ENCODE measurements at regions not wholly inside any gene's neighbourhood (a gene's known extent, or its start where the extent isn't known, plus 50 kb on each side); places are given as distances from the start of the nearest gene placed in this dataset.

- Histone ChIP-seq H3K27ac (ENCODE audit: low read depth, low read length) (no peak overlapping the region), H3K9me3 (ENCODE audit: low read length) (no peaks in the 10 kb centered on the region), H3K4me1 (ENCODE audit: insufficient read depth, low read length) (peaks cover 32% of the 10 kb centered on the region), H3K4me3 (ENCODE audit: low read depth in 1 of 2, low read length in 2 of 2) (no peak overlapping the region), H3K36me3 (ENCODE audit: insufficient read depth, low read length) (no peaks in the 10 kb centered on the region), H3K27me3 (ENCODE audit: control insufficient read depth in 1 of 2, insufficient read depth in 2 of 2, low read length in 2 of 2) (no peaks in the 10 kb centered on the region), H3K9ac (ENCODE audit: low read length) (no peak overlapping the region)
Measured at GRCh38 chr4:154004507-154005170, 215.8 kb upstream of the SFRP2 start.

GRCh38 chr4:154004016-154004415, 215.1 kb upstream of the SFRP2 start:
- Histone ChIP-seq H3K4me3 (ENCODE audit: low read depth in 1 of 2, low read length in 2 of 2) (no peak overlapping the region), H3K27me3 (ENCODE audit: control insufficient read depth in 1 of 2, insufficient read depth in 2 of 2, low read length in 2 of 2) (no peaks in the 10 kb centered on the region), H3K27ac (ENCODE audit: low read depth, low read length) (no peak overlapping the region)

GRCh38 chr4:154003378-154003777, 214.5 kb upstream of the SFRP2 start:
- H3K4me1 ChIP-seq (ENCODE audit: insufficient read depth, low read length) = peaks cover 25% of the 10 kb centered on the region
- H3K27me3 ChIP-seq (ENCODE audit: control insufficient read depth in 1 of 2, insufficient read depth in 2 of 2, low read length in 2 of 2) = no peaks in the 10 kb centered on the region
- no peak overlapping the region for H3K27ac ChIP-seq (ENCODE audit: low read depth, low read length)
- no peaks in the 10 kb centered on the region for H3K9me3 ChIP-seq (ENCODE audit: low read length)
- H3K4me3 ChIP-seq (ENCODE audit: low read depth in 1 of 2, low read length in 2 of 2) = no peak overlapping the region
- H3K36me3 ChIP-seq (ENCODE audit: insufficient read depth, low read length) = no peaks in the 10 kb centered on the region
- H3K9ac ChIP-seq (ENCODE audit: low read length) = no peak overlapping the region

More at GRCh38 chr4:154004016-154004415, 215.1 kb upstream of the SFRP2 start:
- Histone ChIP-seq H3K4me1 (ENCODE audit: insufficient read depth, low read length) (peaks cover 25% of the 10 kb centered on the region), H3K9ac (ENCODE audit: low read length) (no peak overlapping the region), H3K36me3 (ENCODE audit: insufficient read depth, low read length) (no peaks in the 10 kb centered on the region), H3K9me3 (ENCODE audit: low read length) (no peaks in the 10 kb centered on the region)

GRCh38 chr4:154001193-154001592, 212.3 kb upstream of the SFRP2 start:
- H3K9ac ChIP-seq (ENCODE audit: low read length) = no peak overlapping the region
- H3K4me3 ChIP-seq (ENCODE audit: low read depth in 1 of 2, low read length in 2 of 2) = no peak overlapping the region
- H3K27me3 ChIP-seq (ENCODE audit: control insufficient read depth in 1 of 2, insufficient read depth in 2 of 2, low read length in 2 of 2) = no peaks in the 10 kb centered on the region
- H3K27ac ChIP-seq (ENCODE audit: low read depth, low read length) = no peak overlapping the region
- H3K36me3 ChIP-seq (ENCODE audit: insufficient read depth, low read length) = no peaks in the 10 kb centered on the region
- peaks cover 25% of the 10 kb centered on the region for H3K4me1 ChIP-seq (ENCODE audit: insufficient read depth, low read length)
- no peaks in the 10 kb centered on the region for H3K9me3 ChIP-seq (ENCODE audit: low read length)

GRCh38 chr4:153997516-153997915, 208.6 kb upstream of the SFRP2 start:
- no peak overlapping the region for H3K9ac ChIP-seq (ENCODE audit: low read length)
- no peaks in the 10 kb centered on the region for H3K4me1 ChIP-seq (ENCODE audit: insufficient read depth, low read length)
- no peak overlapping the region for H3K27ac ChIP-seq (ENCODE audit: low read depth, low read length)
- H3K27me3 ChIP-seq (ENCODE audit: control insufficient read depth in 1 of 2, insufficient read depth in 2 of 2, low read length in 2 of 2) = no peaks in the 10 kb centered on the region
- H3K9me3 ChIP-seq (ENCODE audit: low read length) = no peaks in the 10 kb centered on the region
- no peaks in the 10 kb centered on the region for H3K36me3 ChIP-seq (ENCODE audit: insufficient read depth, low read length)
- H3K4me3 ChIP-seq (ENCODE audit: low read depth in 1 of 2, low read length in 2 of 2) = no peak overlapping the region

- Histone ChIP-seq H3K9me3 (ENCODE audit: low read length) (no peaks in the 10 kb centered on the region), H3K36me3 (ENCODE audit: insufficient read depth, low read length) (no peaks in the 10 kb centered on the region)
Measured at GRCh38 chr4:153989505-153989904, 200.6 kb upstream of the SFRP2 start.

GRCh38 chr4:153988492-153989363, 199.8 kb upstream of the SFRP2 start:
- no peaks in the 10 kb centered on the region for H3K27me3 ChIP-seq (ENCODE audit: control insufficient read depth in 1 of 2, insufficient read depth in 2 of 2, low read length in 2 of 2)
- H3K9me3 ChIP-seq (ENCODE audit: low read length) = no peaks in the 10 kb centered on the region
- no peak overlapping the region for H3K27ac ChIP-seq (ENCODE audit: low read depth, low read length)
- no peak overlapping the region for H3K4me3 ChIP-seq (ENCODE audit: low read depth in 1 of 2, low read length in 2 of 2)
- no peaks in the 10 kb centered on the region for H3K4me1 ChIP-seq (ENCODE audit: insufficient read depth, low read length)
- no peak overlapping the region for H3K9ac ChIP-seq (ENCODE audit: low read length)
- no peaks in the 10 kb centered on the region for H3K36me3 ChIP-seq (ENCODE audit: insufficient read depth, low read length)

More at GRCh38 chr4:153989505-153989904, 200.6 kb upstream of the SFRP2 start:
- Histone ChIP-seq H3K27me3 (ENCODE audit: control insufficient read depth in 1 of 2, insufficient read depth in 2 of 2, low read length in 2 of 2) (no peaks in the 10 kb centered on the region), H3K9ac (ENCODE audit: low read length) (no peak overlapping the region), H3K27ac (ENCODE audit: low read depth, low read length) (no peak overlapping the region), H3K4me3 (ENCODE audit: low read depth in 1 of 2, low read length in 2 of 2) (no peak overlapping the region), H3K4me1 (ENCODE audit: insufficient read depth, low read length) (no peaks in the 10 kb centered on the region)

- no peaks in the 10 kb centered on the region for H3K36me3 ChIP-seq (ENCODE audit: insufficient read depth, low read length)
- no peaks in the 10 kb centered on the region for H3K27me3 ChIP-seq (ENCODE audit: control insufficient read depth in 1 of 2, insufficient read depth in 2 of 2, low read length in 2 of 2)
- H3K27ac ChIP-seq (ENCODE audit: low read depth, low read length) = no peak overlapping the region
- H3K4me3 ChIP-seq (ENCODE audit: low read depth in 1 of 2, low read length in 2 of 2) = no peak overlapping the region
- H3K9me3 ChIP-seq (ENCODE audit: low read length) = no peaks in the 10 kb centered on the region
- no peaks in the 10 kb centered on the region for H3K4me1 ChIP-seq (ENCODE audit: insufficient read depth, low read length)
- no peak overlapping the region for H3K9ac ChIP-seq (ENCODE audit: low read length)
Measured at GRCh38 chr4:153987291-153987690, 198.4 kb upstream of the SFRP2 start.

- Histone ChIP-seq H3K27ac (ENCODE audit: low read depth, low read length) (no peak overlapping the region), H3K36me3 (ENCODE audit: insufficient read depth, low read length) (no peaks in the 10 kb centered on the region), H3K27me3 (ENCODE audit: control insufficient read depth in 1 of 2, insufficient read depth in 2 of 2, low read length in 2 of 2) (no peaks in the 10 kb centered on the region), H3K4me1 (ENCODE audit: insufficient read depth, low read length) (no peaks in the 10 kb centered on the region), H3K9ac (ENCODE audit: low read length) (no peak overlapping the region), H3K9me3 (ENCODE audit: low read length) (no peaks in the 10 kb centered on the region), H3K4me3 (ENCODE audit: low read depth in 1 of 2, low read length in 2 of 2) (no peak overlapping the region)
Measured at GRCh38 chr4:153976954-153977353, 188.1 kb upstream of the SFRP2 start.

- Histone ChIP-seq H3K27me3 (ENCODE audit: control insufficient read depth in 1 of 2, insufficient read depth in 2 of 2, low read length in 2 of 2) (no peaks in the 10 kb centered on the region), H3K9ac (ENCODE audit: low read length) (no peak overlapping the region), H3K9me3 (ENCODE audit: low read length) (no peaks in the 10 kb centered on the region), H3K4me1 (ENCODE audit: insufficient read depth, low read length) (no peaks in the 10 kb centered on the region), H3K36me3 (ENCODE audit: insufficient read depth, low read length) (no peaks in the 10 kb centered on the region), H3K27ac (ENCODE audit: low read depth, low read length) (no peak overlapping the region), H3K4me3 (ENCODE audit: low read depth in 1 of 2, low read length in 2 of 2) (no peak overlapping the region)
Measured at GRCh38 chr4:153974452-153974851, 185.6 kb upstream of the SFRP2 start.

GRCh38 chr4:153973942-153974341, 185.1 kb upstream of the SFRP2 start:
- H3K4me3 ChIP-seq (ENCODE audit: low read depth in 1 of 2, low read length in 2 of 2) = no peak overlapping the region
- H3K36me3 ChIP-seq (ENCODE audit: insufficient read depth, low read length) = no peaks in the 10 kb centered on the region

More at GRCh38 chr4:153973942-153974341, 185.1 kb upstream of the SFRP2 start:
- no peaks in the 10 kb centered on the region for H3K9me3 ChIP-seq (ENCODE audit: low read length)
- H3K27ac ChIP-seq (ENCODE audit: low read depth, low read length) = no peak overlapping the region
- H3K9ac ChIP-seq (ENCODE audit: low read length) = no peak overlapping the region
- no peaks in the 10 kb centered on the region for H3K27me3 ChIP-seq (ENCODE audit: control insufficient read depth in 1 of 2, insufficient read depth in 2 of 2, low read length in 2 of 2)
- no peaks in the 10 kb centered on the region for H3K4me1 ChIP-seq (ENCODE audit: insufficient read depth, low read length)

All from muscle layer of colon (tissue), 2 donors.